IMR-90 (cell line): ENCODE measurements at regions not wholly inside any gene's neighbourhood (a gene's known extent, or its start where the extent isn't known, plus 50 kb on each side); places are given as distances from the start of the nearest gene placed in this dataset.

Source experiments
- ATAC-seq: fragments of 200-7000 bp; cut with Tn5 transposase; 2 replicates; pipeline ENCODE4 v1.9.1; 2020; ENCODE audit warnings: low read depth, mild to moderate bottlenecking, moderate library complexity
- BruUV-seq: library from RNA; stranded (reverse); fragments of 400-500 nt; replicated peaks from 2 replicates; lab custom pipeline; 2021; lab: Mats Ljungman, UMichigan
- CTCF ChIA-PET: fragments of 300-600 bp; formaldehyde crosslinking; extraction: SDS; loops from one replicate; lab custom pipeline; 2021; ENCODE audit warnings: antibody characterized with exemption; lab: Yijun Ruan, JAX
- POLR2A ChIA-PET: fragments of 300-600 bp; sonication (Branson Sonifier 250); formaldehyde crosslinking; loops from one replicate; lab custom pipeline; 2022; ENCODE audit warnings: antibody characterized with exemption; ENCODE audit not compliant: unreplicated experiment; lab: Charles Lee
- DNase-seq: peaks from one replicate; pipeline ENCODE4 v3.0.0; 2013
- H2AFZ ChIP-seq: replicated peaks from 2 replicates; pipeline ENCODE3; 2013; ENCODE audit warnings: low read length, mild to moderate bottlenecking; ENCODE audit not compliant: poor library complexity
- H2AK5ac ChIP-seq: 2 replicates; pipeline ENCODE4 v1.6.1; 2013; ENCODE audit warnings: low read depth, low read length, inconsistent platforms
- H2AK9ac ChIP-seq: replicated peaks from 2 replicates; pipeline ENCODE3; 2013; ENCODE audit warnings: mild to moderate bottlenecking, low read depth, low read length, moderate library complexity; ENCODE audit not compliant: poor library complexity
- H2BK120ac ChIP-seq: 2 replicates; pipeline ENCODE4 v1.6.1; 2013; ENCODE audit warnings: low read depth, low read length, inconsistent platforms
- H2BK15ac ChIP-seq: 3 replicates; pipeline ENCODE4 v1.6.1; 2013; ENCODE audit warnings: low read depth, low read length, inconsistent platforms
- H2BK20ac ChIP-seq: 2 replicates; pipeline ENCODE4 v1.6.1; 2013; ENCODE audit warnings: low read depth, mild to moderate bottlenecking, inconsistent platforms, low read length, moderate library complexity
- H2BK5ac ChIP-seq: 2 replicates; pipeline ENCODE4 v1.6.1; 2013; ENCODE audit warnings: mild to moderate bottlenecking, low read depth, low read length, inconsistent platforms; ENCODE audit not compliant: poor library complexity, severe bottlenecking
- H3K14ac ChIP-seq: replicated peaks from 2 replicates; pipeline ENCODE4 v1.6.1; 2013; ENCODE audit warnings: low read depth, low read length, inconsistent platforms
- H3K18ac ChIP-seq: 2 replicates; pipeline ENCODE4 v1.6.1; 2013; ENCODE audit warnings: low read depth, low read length, control low read depth
- H3K23ac ChIP-seq: 2 replicates; pipeline ENCODE4 v1.6.1; 2013; ENCODE audit warnings: low read depth, low read length, inconsistent platforms
- H3K27ac ChIP-seq: 2 replicates; pipeline ENCODE4 v1.5.1; 2013; ENCODE audit warnings: mild to moderate bottlenecking, control low read depth, low read length; ENCODE audit not compliant: insufficient read depth
- H3K27me3 ChIP-seq: 2 replicates; pipeline ENCODE4 v1.6.1; 2013; ENCODE audit warnings: low read length; ENCODE audit not compliant: control insufficient read depth, insufficient read depth
- H3K36me3 ChIP-seq: 2 replicates; pipeline ENCODE4 v1.6.1; 2013; ENCODE audit warnings: low read length, mixed read lengths; ENCODE audit not compliant: control insufficient read depth, insufficient read depth
- H3K4ac ChIP-seq: 2 replicates; pipeline ENCODE4 v1.6.1; 2013; ENCODE audit warnings: low read depth, low read length, inconsistent platforms
- H3K4me1 ChIP-seq: 2 replicates; pipeline ENCODE4 v1.6.1; 2013; ENCODE audit warnings: low read length, mixed read lengths; ENCODE audit not compliant: control insufficient read depth, insufficient read depth
- H3K4me2 ChIP-seq: 2 replicates; pipeline ENCODE4 v1.6.1; 2013; ENCODE audit warnings: low read depth, mild to moderate bottlenecking, control low read depth, low read length, moderate library complexity
- H3K4me3 ChIP-seq: 2 replicates; pipeline ENCODE4 v1.5.1; 2013; ENCODE audit warnings: low read depth, mild to moderate bottlenecking, control low read depth, low read length, moderate library complexity; ENCODE audit not compliant: insufficient read depth
- H3K56ac ChIP-seq: 2 replicates; pipeline ENCODE4 v1.6.1; 2013; ENCODE audit warnings: low read length, inconsistent platforms; ENCODE audit not compliant: insufficient read depth; ENCODE audit errors: extremely low read depth
- H3K79me1 ChIP-seq, 2 experiments: 2 replicates each; pipeline ENCODE4 v1.6.1; 2013; ENCODE audit warnings: low read length in 2 of 2, inconsistent platforms in 1 of 2, low read depth in 1 of 2
- H3K9ac ChIP-seq: 2 replicates; pipeline ENCODE4 v1.6.1; 2013; ENCODE audit warnings: low read depth, low read length, control low read depth
- H3K9me1 ChIP-seq: 2 replicates; pipeline ENCODE4 v1.6.1; 2013; ENCODE audit warnings: low read length, inconsistent platforms; ENCODE audit not compliant: insufficient read depth
- H3K9me3 ChIP-seq: 2 replicates; pipeline ENCODE4 v1.6.1; 2013; ENCODE audit warnings: low read length; ENCODE audit not compliant: control insufficient read depth, insufficient read depth
- H4K20me1 ChIP-seq: 2 replicates; pipeline ENCODE4 v1.6.1; 2013; ENCODE audit warnings: low read length, inconsistent platforms; ENCODE audit not compliant: insufficient read depth
- H4K5ac ChIP-seq: 2 replicates; pipeline ENCODE4 v1.6.1; 2013; ENCODE audit warnings: mild to moderate bottlenecking, low read depth, low read length, control low read depth
- H4K8ac ChIP-seq, 2 experiments: 2 replicates each; pipeline ENCODE4 v1.6.1; 2013; ENCODE audit warnings: low read depth in 2 of 2, low read length in 2 of 2, control low read depth in 1 of 2, inconsistent platforms in 1 of 2
- H4K91ac ChIP-seq: 2 replicates; pipeline ENCODE4 v1.6.1; 2013; ENCODE audit warnings: low read depth, low read length, inconsistent platforms; ENCODE audit not compliant: insufficient read depth
- BHLHE40 ChIP-seq: fragments of 150-350 bp; IDR thresholded peaks from 2 replicates; pipeline ENCODE4 v1.6.1; 2016; ENCODE audit warnings: mild to moderate bottlenecking, low read depth, low read length
- CHD1 ChIP-seq: IDR thresholded peaks from 2 replicates; pipeline ENCODE4 v1.6.1; 2012; ENCODE audit warnings: low read depth, low read length, improper control_type of control experiment
- FOS ChIP-seq: fragments of 150-350 bp; IDR thresholded peaks from 2 replicates; pipeline ENCODE4 v1.6.1; 2016; ENCODE audit warnings: low read depth, low read length
- MAFK ChIP-seq: IDR thresholded peaks from 2 replicates; pipeline ENCODE4 v1.6.1; 2012; ENCODE audit warnings: low read depth, low read length, improper control_type of control experiment
- MAZ ChIP-seq: IDR thresholded peaks from 2 replicates; pipeline ENCODE4 v1.6.1; 2012; ENCODE audit warnings: low read depth, mild to moderate bottlenecking, low read length, improper control_type of control experiment, moderate library complexity, borderline replicate concordance
- MXI1 ChIP-seq: IDR thresholded peaks from 2 replicates; pipeline ENCODE4 v1.6.1; 2012; ENCODE audit warnings: low read depth, mild to moderate bottlenecking, low read length, moderate library complexity, borderline replicate concordance
- NFE2L2 ChIP-seq: fragments of 150-350 bp; IDR thresholded peaks from 2 replicates; pipeline ENCODE4 v1.6.1; 2016; ENCODE audit warnings: low read depth, mild to moderate bottlenecking, low read length
- POLR2A ChIP-seq: IDR thresholded peaks from 2 replicates; pipeline ENCODE4 v1.6.1; 2012; ENCODE audit warnings: mild to moderate bottlenecking, low read depth, low read length
- RAD21 ChIP-seq: IDR thresholded peaks from 2 replicates; pipeline ENCODE4 v1.6.1; 2012; ENCODE audit warnings: low read length, improper control_type of control experiment
- RCOR1 ChIP-seq: IDR thresholded peaks from 2 replicates; pipeline ENCODE4 v1.6.1; 2012; ENCODE audit warnings: mild to moderate bottlenecking, low read length, improper control_type of control experiment; ENCODE audit not compliant: insufficient replicate concordance
- RFX5 ChIP-seq: IDR thresholded peaks from 2 replicates; pipeline ENCODE4 v1.8.0; 2012; ENCODE audit warnings: low read depth, mild to moderate bottlenecking, low read length, moderate library complexity
- SMC3 ChIP-seq: fragments of 150-350 bp; IDR thresholded peaks from 2 replicates; pipeline ENCODE4 v1.6.1; 2016; ENCODE audit warnings: low read depth, mild to moderate bottlenecking, antibody characterized with exemption, low read length, moderate library complexity
- WGBS, 2 experiments: methylation state at CpG; one replicate each; pipeline versions ENCODE4 v1.1.5 to v1.1.7; 2013; ENCODE audit warnings: missing lambda C conversion rate in 2 of 2; ENCODE audit not compliant: insufficient read length in 1 of 2; ENCODE audit errors: extremely low coverage in 2 of 2; 5-methylcytosine and 5-hydroxymethylcytosine counted together
- dilution Hi-C: fragments of 300-500 bp; cut with HindIII; formaldehyde crosslinking; loops from one replicate; pipeline ENCODE4 v1.14.3; 2018; ENCODE audit warnings: low sequenced_read_pairs; ENCODE audit not compliant: unreplicated experiment
- in situ Hi-C: fragments of 300-500 bp; cut with MboI; formaldehyde crosslinking; loops from 3 replicates; pipeline ENCODE4 v1.14.3; 2019; ENCODE audit warnings: low sequenced_read_pairs, inconsistent platforms, mixed read lengths
- intact Hi-C: fragments of 100-400 bp; cut with micrococcal nuclease; formaldehyde crosslinking; loops from 2 replicates; pipeline ENCODE4 v1.10.0; 2022
- TF ChIP-seq, protein P1 (sequence below): fragments of 150-350 bp; IDR thresholded peaks from 2 replicates; pipeline ENCODE4 v1.6.1; 2016; ENCODE audit warnings: low read depth, mild to moderate bottlenecking, low read length, moderate library complexity, borderline replicate concordance
- TF ChIP-seq, protein P2 (sequence below): conservative IDR thresholded peaks from 2 replicates; pipeline ENCODE4 v1.5.1; 2012; ENCODE audit warnings: mild to moderate bottlenecking, low read depth, low read length, improper control_type of control experiment
- TF ChIP-seq, protein P3 (sequence below): fragments of 150-350 bp; IDR thresholded peaks from 2 replicates; pipeline ENCODE4 v1.6.1; 2017; ENCODE audit warnings: mild to moderate bottlenecking, antibody characterized with exemption, low read length, low read depth

DNA sequence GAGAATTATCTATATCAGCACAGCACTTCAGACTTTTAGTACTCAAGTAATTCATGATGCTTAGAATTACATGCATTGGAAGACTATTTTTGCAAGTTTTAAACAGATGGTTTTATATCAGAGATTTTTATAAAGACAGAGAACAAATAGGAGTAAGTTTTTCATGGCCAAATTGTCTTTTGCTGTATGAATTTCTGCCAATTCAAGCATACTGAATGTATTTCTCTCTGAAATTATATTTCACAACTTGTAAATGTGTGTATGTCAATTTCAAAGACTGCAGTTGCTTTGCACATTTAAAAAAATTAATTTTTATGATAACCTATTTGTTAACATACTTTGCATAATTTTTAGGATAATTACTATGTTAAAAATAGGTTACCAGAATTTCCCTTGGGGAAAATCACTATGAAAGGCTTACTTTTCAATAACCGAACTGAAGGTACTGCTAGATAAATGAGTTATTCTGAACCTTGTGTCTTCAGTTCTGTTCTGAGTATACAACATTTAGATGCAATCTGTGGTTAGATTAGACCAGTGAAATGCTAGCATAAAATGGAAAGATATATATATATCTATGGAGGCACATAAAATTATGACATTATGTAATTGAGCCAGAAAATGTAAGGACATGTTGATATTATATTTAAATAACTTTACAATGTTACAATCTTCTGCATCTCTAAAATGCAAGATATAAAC, 1344.2 kb upstream of the PABPC4L start:
- intact Hi-C loops (no loop called here), dilution Hi-C loops (no loop called here), in situ Hi-C loops (no loop called here)
- Histone ChIP-seq H3K36me3 (no peaks in the 10 kb centered on the region), H4K20me1 (no peaks in the 10 kb centered on the region), H2BK5ac (no peak overlapping the region), H3K23ac (no peak overlapping the region), H3K9me1 (no peaks in the 10 kb centered on the region), H3K4me2 (no peak overlapping the region), H2AK5ac (no peak overlapping the region), H2AFZ (no peak overlapping the region), H3K4ac (no peak overlapping the region), H3K9me3 (no peaks in the 10 kb centered on the region), H4K5ac (no peak overlapping the region), H2AK9ac (no peak overlapping the region), H3K27me3 (no peaks in the 10 kb centered on the region), H3K4me3 (no peak overlapping the region), H2BK120ac (no peak overlapping the region), H3K79me1 (no peaks in the 10 kb centered on the region), H4K8ac (no peak overlapping the region), H3K56ac (no peak overlapping the region), H2BK20ac (no peak overlapping the region), H3K9ac (no peak overlapping the region), H3K18ac (no peak overlapping the region), H4K91ac (no peak overlapping the region), H2BK15ac (no peak overlapping the region), H3K14ac (no peak overlapping the region), H3K4me1 (no peaks in the 10 kb centered on the region), H3K27ac (no peak overlapping the region)
- WGBS, 2 experiments = no CpG with 5 or more reads among the region's 1 CpG
- DNase-seq (no peak), ATAC-seq (no peak)
- TF ChIP-seq NFE2L2 (no peak), BHLHE40 (no peak), POLR2A (no peak), SMC3 (no peak), MXI1 (no peak), MAFK (no peak), RFX5 (no peak), RAD21 (no peak), CHD1 (no peak), RCOR1 (no peak), FOS (no peak), MAZ (no peak)
- TF ChIP-seq, protein P1, sequence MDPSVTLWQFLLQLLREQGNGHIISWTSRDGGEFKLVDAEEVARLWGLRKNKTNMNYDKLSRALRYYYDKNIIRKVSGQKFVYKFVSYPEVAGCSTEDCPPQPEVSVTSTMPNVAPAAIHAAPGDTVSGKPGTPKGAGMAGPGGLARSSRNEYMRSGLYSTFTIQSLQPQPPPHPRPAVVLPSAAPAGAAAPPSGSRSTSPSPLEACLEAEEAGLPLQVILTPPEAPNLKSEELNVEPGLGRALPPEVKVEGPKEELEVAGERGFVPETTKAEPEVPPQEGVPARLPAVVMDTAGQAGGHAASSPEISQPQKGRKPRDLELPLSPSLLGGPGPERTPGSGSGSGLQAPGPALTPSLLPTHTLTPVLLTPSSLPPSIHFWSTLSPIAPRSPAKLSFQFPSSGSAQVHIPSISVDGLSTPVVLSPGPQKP = no peak
- TF ChIP-seq, protein P2, sequence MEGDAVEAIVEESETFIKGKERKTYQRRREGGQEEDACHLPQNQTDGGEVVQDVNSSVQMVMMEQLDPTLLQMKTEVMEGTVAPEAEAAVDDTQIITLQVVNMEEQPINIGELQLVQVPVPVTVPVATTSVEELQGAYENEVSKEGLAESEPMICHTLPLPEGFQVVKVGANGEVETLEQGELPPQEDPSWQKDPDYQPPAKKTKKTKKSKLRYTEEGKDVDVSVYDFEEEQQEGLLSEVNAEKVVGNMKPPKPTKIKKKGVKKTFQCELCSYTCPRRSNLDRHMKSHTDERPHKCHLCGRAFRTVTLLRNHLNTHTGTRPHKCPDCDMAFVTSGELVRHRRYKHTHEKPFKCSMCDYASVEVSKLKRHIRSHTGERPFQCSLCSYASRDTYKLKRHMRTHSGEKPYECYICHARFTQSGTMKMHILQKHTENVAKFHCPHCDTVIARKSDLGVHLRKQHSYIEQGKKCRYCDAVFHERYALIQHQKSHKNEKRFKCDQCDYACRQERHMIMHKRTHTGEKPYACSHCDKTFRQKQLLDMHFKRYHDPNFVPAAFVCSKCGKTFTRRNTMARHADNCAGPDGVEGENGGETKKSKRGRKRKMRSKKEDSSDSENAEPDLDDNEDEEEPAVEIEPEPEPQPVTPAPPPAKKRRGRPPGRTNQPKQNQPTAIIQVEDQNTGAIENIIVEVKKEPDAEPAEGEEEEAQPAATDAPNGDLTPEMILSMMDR = no peak
- TF ChIP-seq, protein P3, sequence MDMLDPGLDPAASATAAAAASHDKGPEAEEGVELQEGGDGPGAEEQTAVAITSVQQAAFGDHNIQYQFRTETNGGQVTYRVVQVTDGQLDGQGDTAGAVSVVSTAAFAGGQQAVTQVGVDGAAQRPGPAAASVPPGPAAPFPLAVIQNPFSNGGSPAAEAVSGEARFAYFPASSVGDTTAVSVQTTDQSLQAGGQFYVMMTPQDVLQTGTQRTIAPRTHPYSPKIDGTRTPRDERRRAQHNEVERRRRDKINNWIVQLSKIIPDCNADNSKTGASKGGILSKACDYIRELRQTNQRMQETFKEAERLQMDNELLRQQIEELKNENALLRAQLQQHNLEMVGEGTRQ = no peak
- CTCF ChIA-PET = no interaction called here
- no TSS peak for BruUV-seq
- POLR2A ChIA-PET = no interaction called here
